Thoracic aorta (tissue), 2 donors: ENCODE measurements at regions not wholly inside any gene's neighbourhood (a gene's known extent, or its start where the extent isn't known, plus 50 kb on each side); places are given as distances from the start of the nearest gene placed in this dataset.
"Not testable (repeated sequence)": the region's sequence is repeated elsewhere in the genome, so short reads cannot be mapped to it uniquely, and the experiment has no call there.

Experiments used
- ATAC-seq: fragments of 150-250 bp; one replicate; pipeline ENCODE4 v1.8.0; 2017; ENCODE audit warnings: low read depth; ENCODE audit not compliant: insufficient number of reproducible peaks, low FRiP score
- DNase-seq: peaks from one replicate; pipeline ENCODE4 v3.0.0-alpha.2; 2020; ENCODE audit warnings: low spot score
- H3K27ac ChIP-seq, 2 donors: fragments of 200-600 bp; sonication (generic); 1 replicate in 1 of 2; 2 replicates in 1 of 2; pipeline ENCODE4 v1.5.1; 2016; ENCODE audit warnings: mild to moderate bottlenecking in 2 of 2, moderate library complexity in 2 of 2
- H3K27me3 ChIP-seq: fragments of 200-600 bp; sonication (generic); replicated peaks from 2 replicates; pipeline ENCODE4 v1.6.0; 2016; ENCODE audit warnings: mild to moderate bottlenecking; ENCODE audit not compliant: insufficient read depth
- H3K36me3 ChIP-seq: fragments of 200-600 bp; sonication (generic); one replicate; pipeline ENCODE4 v1.5.1; 2016
- H3K4me1 ChIP-seq, 2 donors: fragments of 200-600 bp; sonication (generic); 1 replicate in 1 of 2; 2 replicates in 1 of 2; pipeline versions ENCODE4 v1.5.1 to v1.6.0; 2016; ENCODE audit warnings: low read depth in 2 of 2, mild to moderate bottlenecking in 1 of 2; ENCODE audit not compliant: control insufficient read depth in 1 of 2
- H3K4me3 ChIP-seq: fragments of 200-600 bp; sonication (generic); 2 replicates; pipeline ENCODE4 v1.5.1; 2016; ENCODE audit warnings: mild to moderate bottlenecking
- H3K9me3 ChIP-seq: fragments of 200-600 bp; sonication (generic); 2 replicates; pipeline ENCODE4 v1.5.1; 2016
- TF ChIP-seq, protein P1 (sequence below): fragments of 200-600 bp; sonication (generic); IDR thresholded peaks from one replicate; pipeline ENCODE4 v1.5.1; 2019; ENCODE audit warnings: antibody characterized with exemption

DNA sequence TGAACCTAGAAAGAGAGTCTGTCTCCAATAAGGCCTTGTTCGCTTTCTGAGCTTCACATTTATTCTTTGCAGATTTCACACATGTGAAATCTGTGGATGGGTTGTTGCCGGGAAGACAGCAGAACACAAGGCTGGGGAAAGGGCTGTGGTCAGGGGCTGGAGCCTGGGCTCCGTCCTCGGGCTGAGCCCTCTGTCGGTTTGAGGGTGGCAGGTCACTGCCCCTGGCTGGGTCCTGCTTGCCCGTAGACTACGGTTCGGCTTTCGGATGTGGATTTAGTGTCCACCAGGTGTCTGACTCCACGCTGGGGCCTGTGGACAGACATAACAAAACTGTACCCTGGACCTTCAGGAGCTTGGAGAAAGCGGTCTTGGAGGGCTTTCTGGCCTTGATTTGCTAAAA lies 117.0 kb upstream of the ALX4 start:
- DNase-seq (no peak), ATAC-seq (no peak)
- H3K4me1 ChIP-seq = no peaks in the 10 kb centered on the region
- H3K27me3 ChIP-seq = no peaks in the 10 kb centered on the region
- H3K27ac ChIP-seq = no peak overlapping the region
- no peak overlapping the region for H3K4me3 ChIP-seq
- TF ChIP-seq, protein P1, sequence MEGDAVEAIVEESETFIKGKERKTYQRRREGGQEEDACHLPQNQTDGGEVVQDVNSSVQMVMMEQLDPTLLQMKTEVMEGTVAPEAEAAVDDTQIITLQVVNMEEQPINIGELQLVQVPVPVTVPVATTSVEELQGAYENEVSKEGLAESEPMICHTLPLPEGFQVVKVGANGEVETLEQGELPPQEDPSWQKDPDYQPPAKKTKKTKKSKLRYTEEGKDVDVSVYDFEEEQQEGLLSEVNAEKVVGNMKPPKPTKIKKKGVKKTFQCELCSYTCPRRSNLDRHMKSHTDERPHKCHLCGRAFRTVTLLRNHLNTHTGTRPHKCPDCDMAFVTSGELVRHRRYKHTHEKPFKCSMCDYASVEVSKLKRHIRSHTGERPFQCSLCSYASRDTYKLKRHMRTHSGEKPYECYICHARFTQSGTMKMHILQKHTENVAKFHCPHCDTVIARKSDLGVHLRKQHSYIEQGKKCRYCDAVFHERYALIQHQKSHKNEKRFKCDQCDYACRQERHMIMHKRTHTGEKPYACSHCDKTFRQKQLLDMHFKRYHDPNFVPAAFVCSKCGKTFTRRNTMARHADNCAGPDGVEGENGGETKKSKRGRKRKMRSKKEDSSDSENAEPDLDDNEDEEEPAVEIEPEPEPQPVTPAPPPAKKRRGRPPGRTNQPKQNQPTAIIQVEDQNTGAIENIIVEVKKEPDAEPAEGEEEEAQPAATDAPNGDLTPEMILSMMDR = no peak
- H3K9me3 ChIP-seq = no peaks in the 10 kb centered on the region
- H3K36me3 ChIP-seq = no peaks in the 10 kb centered on the region

DNA sequence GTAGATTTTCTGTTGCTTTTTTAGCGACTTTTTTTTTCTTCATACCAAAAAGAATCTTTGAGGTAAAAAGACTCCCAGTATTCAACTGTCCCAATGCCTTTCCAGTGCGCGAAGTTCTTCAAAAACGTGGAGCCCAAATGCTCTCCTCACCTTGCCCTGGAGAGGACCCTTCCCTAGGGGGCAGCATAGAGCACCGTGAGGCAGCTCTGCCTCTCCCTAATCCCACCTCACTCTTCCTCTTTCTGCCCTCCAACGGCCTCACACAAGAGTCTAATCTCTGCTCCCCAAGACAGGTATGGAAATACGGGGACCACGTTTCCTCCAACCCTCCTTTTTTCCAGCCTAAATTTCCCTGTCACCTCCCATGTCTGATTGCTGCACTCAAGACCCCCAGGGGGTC lies 117.5 kb upstream of the ALX4 start:
- Histone ChIP-seq H3K4me1 (no peaks in the 10 kb centered on the region), H3K27me3 (no peaks in the 10 kb centered on the region), H3K4me3 (no peak overlapping the region), H3K27ac (no peak overlapping the region), H3K36me3 (no peaks in the 10 kb centered on the region), H3K9me3 (no peaks in the 10 kb centered on the region)
- DNase-seq (no peak), ATAC-seq (no peak)
- TF ChIP-seq, protein P1 = no peak

GRCh38 chr11:44430140-44430539 lies 120.2 kb upstream of the ALX4 start:
- Histone ChIP-seq H3K4me3 (no peak overlapping the region), H3K36me3 (no peaks in the 10 kb centered on the region), H3K27ac (no peak overlapping the region), H3K4me1 (no peaks in the 10 kb centered on the region), H3K9me3 (no peaks in the 10 kb centered on the region), H3K27me3 (no peaks in the 10 kb centered on the region)
- DNase-seq = no peak
- TF ChIP-seq, protein P1 = no peak
- no peak for ATAC-seq

DNA sequence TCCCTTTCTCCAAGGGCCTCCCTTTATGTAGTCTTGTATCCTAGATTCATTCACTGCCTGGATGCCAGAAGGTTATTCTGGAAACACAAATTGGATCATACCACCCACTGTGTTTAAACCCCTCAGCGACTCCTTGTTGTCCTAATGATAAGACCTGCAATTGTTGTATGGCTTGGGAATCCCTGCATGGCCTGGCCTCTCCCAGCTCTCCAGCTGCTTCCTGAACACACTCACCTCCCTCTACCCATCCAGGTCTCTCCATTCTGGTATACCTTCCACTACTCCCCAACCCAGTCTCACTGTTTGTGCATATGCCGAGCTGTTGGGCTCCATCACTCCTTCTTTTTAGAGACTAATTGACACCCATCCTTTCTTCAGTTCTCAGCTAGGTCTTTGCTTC lies 124.3 kb upstream of the ALX4 start:
- ATAC-seq = no peak
- Histone ChIP-seq H3K4me3 (no peak overlapping the region), H3K4me1 (no peaks in the 10 kb centered on the region), H3K9me3 (no peaks in the 10 kb centered on the region), H3K36me3 (no peaks in the 10 kb centered on the region), H3K27me3 (no peaks in the 10 kb centered on the region), H3K27ac (no peak overlapping the region)
- TF ChIP-seq, protein P1 = no peak
- no peak for DNase-seq

DNA sequence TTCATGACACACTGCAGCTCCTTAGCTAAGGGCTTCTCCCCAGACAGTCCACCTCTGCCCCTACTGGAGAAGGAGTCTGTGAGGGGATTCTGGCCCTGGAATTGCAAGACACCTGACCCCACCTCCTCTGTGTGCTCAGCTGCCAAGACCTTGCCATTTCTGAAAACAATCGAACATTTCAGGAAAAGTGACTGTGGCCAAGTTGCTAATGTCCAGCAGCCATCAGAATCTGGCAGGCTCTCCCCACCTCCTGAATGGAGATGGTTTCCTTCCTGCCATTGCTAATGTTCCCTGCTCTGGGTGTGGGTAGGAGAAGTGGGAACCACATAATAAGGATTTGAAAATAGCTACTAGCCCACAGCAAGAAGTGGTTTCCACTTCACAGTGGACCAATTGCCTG lies 127.2 kb upstream of the ALX4 start:
- H3K9me3 ChIP-seq = no peaks in the 10 kb centered on the region
- TF ChIP-seq, protein P1 = no peak
- H3K36me3 ChIP-seq = no peaks in the 10 kb centered on the region
- no peak overlapping the region for H3K27ac ChIP-seq
- ATAC-seq (no peak), DNase-seq (no peak)
- H3K4me3 ChIP-seq = no peak overlapping the region
- no peaks in the 10 kb centered on the region for H3K4me1 ChIP-seq
- H3K27me3 ChIP-seq = no peaks in the 10 kb centered on the region

DNA sequence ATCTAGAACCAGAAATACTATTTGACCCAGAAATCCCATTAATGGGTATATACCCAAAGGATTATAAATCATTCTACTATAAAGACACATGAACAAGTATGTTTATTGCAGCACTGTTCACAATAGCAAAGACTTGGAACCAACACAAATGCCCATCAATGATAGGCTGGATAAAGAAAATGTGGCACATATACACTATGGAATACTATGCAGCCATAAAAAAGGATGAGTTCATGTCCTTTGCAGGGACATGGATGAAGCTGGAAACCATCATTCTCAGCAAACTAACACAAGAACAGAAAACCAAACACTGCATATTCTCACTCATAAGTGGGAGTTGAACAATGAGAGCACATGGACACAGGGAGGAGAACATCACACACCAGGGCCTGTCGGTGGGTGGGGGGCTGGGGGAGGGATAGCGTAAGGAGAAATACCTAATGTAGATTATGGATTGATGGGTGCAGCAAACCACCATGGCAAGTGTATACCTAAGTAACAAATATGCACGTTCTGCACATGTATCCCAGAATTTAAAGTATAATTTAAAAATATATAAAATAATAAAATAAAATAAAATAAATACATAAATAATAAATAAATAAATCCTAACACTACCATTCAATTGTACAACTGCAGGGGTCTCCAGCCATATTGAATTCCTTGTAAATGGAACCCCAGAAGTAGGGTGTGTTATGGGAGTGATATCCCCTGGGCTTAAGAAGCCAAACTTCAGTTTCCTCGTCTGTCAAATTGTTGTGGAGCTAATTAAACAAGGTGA lies 122.4 kb upstream of the CD82 start:
- not testable (repeated sequence) for H3K27ac ChIP-seq, ATAC-seq, H3K4me1 ChIP-seq, H3K9me3 ChIP-seq, H3K36me3 ChIP-seq, H3K4me3 ChIP-seq, DNase-seq, H3K27me3 ChIP-seq
